ENCODE measurements at regions not wholly inside any gene's neighbourhood (a gene's known extent, or its start where the extent isn't known, plus 50 kb on each side); places are given as distances from the start of the nearest gene placed in this dataset.
"Not testable (repeated sequence)": the region's sequence is repeated elsewhere in the genome, so short reads cannot be mapped to it uniquely, and the experiment has no call there.

DNA sequence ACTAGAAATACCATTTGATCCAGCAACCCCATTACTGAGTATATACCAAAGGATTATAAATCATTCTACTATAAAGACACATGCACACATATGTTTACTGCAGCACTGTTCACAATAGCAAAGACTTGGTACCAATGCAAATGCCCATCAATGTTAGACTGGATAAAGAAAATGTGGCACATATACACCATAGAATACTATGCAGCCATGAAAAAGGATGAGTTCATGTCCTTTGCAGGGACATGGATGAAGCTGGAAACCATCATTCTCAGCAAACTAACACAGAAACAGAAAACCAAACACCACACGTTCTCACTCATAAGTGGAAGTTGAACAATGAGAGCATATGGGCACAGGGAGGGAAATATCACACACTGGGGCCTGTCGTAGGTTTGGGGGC is 106.0 kb downstream of the SPATA18 start:
- not testable (repeated sequence) for H3K36me3 ChIP-seq

DNA sequence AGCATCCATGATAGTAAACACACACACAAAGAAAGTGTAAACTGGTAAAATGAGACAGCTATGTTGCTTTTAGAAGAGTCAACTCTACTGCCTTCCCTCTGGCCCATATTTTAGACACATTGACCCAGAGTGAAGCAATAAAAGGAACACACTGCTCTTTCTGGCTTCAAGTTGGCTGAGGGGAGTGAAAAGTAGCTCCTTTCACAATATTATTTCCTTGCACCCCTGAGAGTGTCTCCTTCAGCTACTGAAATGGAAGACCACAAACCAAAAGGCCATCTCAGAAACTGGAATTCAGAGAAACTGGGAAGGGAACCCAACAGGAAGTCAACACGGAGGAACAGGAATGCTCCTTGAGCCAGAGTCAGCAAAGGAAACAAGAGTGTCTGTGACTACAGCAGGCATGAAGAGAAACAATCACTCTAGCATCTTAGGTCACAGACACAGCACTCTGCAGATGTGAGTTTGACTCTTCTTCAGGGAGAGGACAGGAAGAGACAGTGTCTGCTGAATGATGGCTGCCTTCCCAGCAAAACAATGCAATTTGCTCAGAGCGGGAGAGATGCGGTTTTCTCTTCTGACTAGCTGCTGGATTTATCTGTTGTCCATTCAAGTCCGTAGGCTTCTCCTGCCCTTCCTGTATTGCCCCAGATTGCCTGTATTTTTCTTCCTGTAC is 106.7 kb downstream of the SPATA18 start:
- DNase-seq: peak; percentile 23
- no peak overlapping the region for H3K4me3 ChIP-seq

More for the DNA sequence above, 106.0 kb downstream of the SPATA18 start:
- not testable (repeated sequence) for H3K9me3 ChIP-seq, H3K27me3 ChIP-seq, H3K4me3 ChIP-seq, DNase-seq

DNA sequence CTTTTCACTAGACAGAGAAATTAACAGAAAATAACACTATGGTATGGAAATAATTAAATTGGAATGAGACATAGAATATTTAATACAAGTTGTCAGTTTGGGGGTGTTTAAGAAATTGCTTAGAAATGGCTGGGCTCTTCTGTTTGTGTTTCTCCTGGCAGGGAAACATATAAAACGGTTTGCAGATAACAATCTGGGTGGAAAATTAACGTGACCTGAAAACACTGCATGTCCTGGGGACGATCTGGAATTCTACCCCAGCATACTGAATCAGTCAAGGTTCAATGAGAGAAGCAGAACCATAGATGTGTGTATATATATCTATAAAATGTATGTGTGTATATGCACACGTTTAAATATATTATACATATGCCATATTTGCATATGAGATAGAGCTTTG is 109.8 kb downstream of the SPATA18 start:
- H3K4me3 ChIP-seq: no peak overlapping the region

More for the DNA sequence above, 106.7 kb downstream of the SPATA18 start:
- H3K9me3 ChIP-seq: peaks cover 6% of the 10 kb centered on the region
- no peaks in the 10 kb centered on the region for H3K36me3 ChIP-seq
- 0 out of 2 replicates have a peak, but pooled peaks cover 3% of the 10 kb centered on the region for H3K27me3 ChIP-seq

DNA sequence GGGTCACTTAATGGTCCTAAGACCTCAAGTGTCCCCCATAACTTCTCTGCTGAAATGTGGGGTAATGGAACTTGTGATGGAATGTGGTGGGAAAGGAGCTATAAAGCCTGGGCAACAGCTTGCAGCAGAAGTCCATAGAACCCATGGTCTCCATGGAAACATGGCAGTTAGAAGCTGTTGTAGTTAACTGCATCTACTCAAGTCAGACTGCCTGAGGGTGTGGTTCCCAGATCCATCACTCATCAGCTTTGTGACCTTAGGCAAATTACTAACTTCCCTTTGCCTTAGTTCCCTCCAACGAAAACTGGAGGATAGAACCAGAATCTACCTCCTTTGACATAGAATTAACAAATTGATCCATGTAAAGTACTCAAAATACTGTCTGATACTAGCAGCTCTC is 113.0 kb downstream of the SPATA18 start:
- Histone ChIP-seq H3K36me3 (no peaks in the 10 kb centered on the region), H3K4me3 (no peak overlapping the region), H3K27me3 (peaks cover 3% of the 10 kb centered on the region; the same call in 1 of the 2 replicates), H3K9me3 (peaks cover 7% of the 10 kb centered on the region; the same call in 1 of the 2 replicates)
- DNase-seq: no peak

More for the DNA sequence above, 109.8 kb downstream of the SPATA18 start:
- H3K27me3 ChIP-seq: peaks cover 3% of the 10 kb centered on the region; the same call in 1 of the 2 replicates
- no peak for DNase-seq
- no peaks in the 10 kb centered on the region for H3K36me3 ChIP-seq
- peaks cover 7% of the 10 kb centered on the region; the same call in 1 of the 2 replicates for H3K9me3 ChIP-seq

DNA sequence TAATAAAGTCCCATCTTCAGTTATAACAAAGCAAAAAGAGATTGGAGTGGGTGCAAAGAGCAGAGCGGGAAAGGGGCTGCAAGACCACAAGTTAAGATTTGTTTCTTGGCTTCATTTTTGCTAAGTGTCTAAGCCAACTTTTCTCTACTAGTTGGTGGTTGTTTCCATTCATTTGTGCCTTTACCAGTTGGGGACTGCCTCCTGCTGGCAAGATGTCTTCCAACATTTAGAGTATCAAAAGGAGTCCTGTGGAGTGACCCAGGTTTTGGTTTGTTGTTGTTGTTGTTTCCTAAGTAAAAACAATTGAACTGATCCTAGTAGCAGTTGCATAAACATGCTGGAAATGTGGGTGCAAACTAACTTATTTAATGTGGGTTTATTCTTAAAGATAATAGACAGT is 121.1 kb downstream of the SPATA18 start:
- Histone ChIP-seq H3K4me3 (no peak overlapping the region), H3K27me3 (no peaks in the 10 kb centered on the region), H3K9me3 (peaks cover 2% of the 10 kb centered on the region; the same call in 1 of the 2 replicates), H3K36me3 (no peaks in the 10 kb centered on the region)
- no peak for DNase-seq

DNA sequence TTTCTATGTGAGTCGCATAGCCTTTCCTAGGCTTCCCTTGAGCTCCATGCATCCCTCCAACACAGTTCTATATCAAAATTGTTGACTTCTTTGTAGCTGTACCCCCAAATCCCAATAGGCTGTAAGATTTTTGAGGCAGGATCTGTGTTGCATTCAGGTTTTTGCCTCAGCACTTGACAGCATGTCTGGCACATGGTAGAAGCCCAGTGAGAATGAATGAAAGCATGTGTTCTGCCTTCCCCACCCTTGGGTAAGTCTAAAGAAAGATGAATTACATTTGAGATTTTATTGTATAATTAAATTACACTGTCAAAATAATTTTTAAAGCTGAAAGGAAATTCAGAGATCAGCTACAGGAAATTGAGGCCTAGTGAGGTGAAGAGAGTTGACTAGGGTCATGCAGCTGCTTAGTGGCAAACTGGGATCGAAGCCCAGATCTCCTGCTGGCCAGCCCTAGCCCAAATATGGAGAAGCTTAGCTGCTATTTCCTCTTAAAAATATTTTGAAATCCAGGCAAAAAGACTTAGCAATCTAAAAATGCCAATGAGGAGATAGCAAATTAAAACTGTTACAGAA is 122.5 kb downstream of the SPATA18 start:
- peak; percentile 94 for DNase-seq
- Histone ChIP-seq H3K9me3 (peaks cover 2% of the 10 kb centered on the region; the same call in 1 of the 2 replicates), H3K27me3 (no peaks in the 10 kb centered on the region), H3K4me3 (no peak overlapping the region), H3K36me3 (no peaks in the 10 kb centered on the region)

DNA sequence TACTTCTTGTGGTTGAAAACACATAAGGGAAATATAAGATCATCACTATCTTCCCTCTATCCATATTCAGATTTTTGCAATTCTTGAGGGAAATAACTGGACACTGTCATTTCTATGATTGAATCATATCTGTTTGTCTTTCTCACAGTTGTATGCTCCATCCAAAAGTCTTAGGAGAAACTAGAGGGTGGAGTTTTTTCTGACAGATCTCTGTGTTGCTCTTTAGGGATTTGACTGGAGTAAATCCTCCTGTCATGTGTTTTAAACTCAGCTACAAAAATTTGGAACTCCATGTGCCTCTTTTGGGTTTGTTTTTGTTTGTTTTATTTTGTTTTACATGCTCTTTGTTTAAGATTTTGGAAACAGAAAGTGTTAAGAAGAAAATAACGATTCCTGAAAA is 136.5 kb downstream of the SPATA18 start:
- H3K9me3 ChIP-seq: no peaks in the 10 kb centered on the region
- no peaks in the 10 kb centered on the region for H3K36me3 ChIP-seq
- DNase-seq: no peak
- no peak overlapping the region for H3K4me3 ChIP-seq
- no peaks in the 10 kb centered on the region; the same call in 1 of the 2 replicates for H3K27me3 ChIP-seq

DNA sequence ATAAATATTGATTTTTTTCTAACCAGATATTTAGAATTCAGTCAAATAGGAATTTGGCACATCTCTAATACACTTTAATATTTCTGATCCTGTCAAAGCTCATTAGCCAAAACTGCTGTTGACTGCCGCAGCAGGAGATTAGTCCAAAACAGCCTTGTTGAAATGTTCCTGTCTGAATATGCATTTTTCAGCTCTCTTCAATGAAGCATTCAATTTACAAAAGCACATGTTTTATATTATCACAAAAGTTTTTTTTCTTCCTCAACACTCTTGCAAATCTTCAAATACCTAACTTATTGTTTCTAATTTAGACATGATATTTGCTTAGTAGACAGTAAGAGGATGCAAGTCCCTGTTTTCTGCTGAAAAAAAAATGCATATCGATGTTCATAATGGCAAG is 140.9 kb downstream of the SPATA18 start:
- no peaks in the 10 kb centered on the region for H3K9me3 ChIP-seq
- no peak for DNase-seq
- no peaks in the 10 kb centered on the region for H3K36me3 ChIP-seq
- H3K4me3 ChIP-seq: no peak overlapping the region
- H3K27me3 ChIP-seq: no peaks in the 10 kb centered on the region; the same call in 1 of the 2 replicates

DNA sequence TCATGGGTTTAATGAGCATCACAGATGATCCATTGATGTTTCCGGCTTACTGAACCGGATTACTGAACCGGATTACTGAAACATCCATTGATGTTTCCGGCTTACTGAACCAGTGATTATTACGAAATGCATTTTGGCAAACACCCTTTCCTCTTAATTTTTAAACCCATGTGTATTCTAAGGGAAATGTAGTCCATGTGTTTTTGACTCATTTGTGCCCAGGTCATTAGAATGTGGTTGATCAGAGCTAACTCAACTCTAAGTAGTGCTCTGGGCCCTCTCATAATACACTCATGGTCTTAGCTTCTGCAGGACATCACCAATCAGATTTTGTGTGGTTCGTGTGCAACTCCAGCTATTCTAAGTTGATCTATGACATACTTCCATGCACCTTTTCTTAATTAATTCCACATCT is 141.6 kb downstream of the SPATA18 start:
- DNase-seq: no peak
- Histone ChIP-seq H3K9me3 (no peaks in the 10 kb centered on the region), H3K36me3 (no peaks in the 10 kb centered on the region), H3K27me3 (no peaks in the 10 kb centered on the region), H3K4me3 (no peak overlapping the region)

DNA sequence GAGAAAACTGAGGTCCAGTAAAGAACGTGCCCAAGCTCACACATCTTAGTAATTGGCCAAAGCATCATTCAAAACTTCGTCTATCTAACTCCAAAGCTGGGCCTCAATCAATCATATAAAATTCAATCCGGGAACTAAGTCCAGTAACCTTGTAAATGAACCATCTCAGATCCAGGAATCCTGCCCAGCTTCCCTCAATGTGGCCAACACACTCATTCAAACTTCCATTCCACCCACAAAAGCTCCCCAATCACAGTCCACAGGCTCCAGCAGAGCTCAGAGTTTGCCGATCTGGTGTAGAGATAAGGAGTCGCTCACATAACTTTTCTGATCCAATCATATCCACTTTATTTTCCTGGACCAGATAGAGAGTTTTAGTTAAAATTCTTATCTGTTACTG is 144.8 kb downstream of the SPATA18 start:
- DNase-seq: peak; percentile 18

DNA sequence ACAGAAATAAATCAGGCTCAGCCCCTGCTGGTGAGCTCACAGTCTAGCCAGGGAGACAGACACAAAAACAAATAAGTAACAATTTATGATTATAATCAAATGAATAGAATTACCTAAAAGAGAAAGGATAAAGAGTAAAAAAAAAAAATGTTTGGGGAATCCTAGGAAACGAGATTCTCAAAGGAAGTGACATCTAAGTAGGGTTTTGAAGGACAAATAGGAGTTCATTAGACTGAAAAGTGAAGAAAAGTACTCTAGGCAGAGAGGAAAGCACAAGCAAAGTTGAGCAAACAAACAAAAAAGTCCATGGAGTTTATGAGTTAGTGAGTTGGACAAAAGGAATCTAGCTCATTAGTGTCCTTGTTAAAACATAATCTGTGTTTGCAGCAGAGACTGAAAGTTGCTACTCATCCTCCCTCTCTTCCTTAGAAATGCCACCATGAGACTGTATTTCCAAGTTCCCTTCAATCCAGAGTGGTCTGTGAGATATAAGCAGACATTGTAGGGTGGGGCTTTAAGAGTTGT is 145.6 kb downstream of the SPATA18 start:
- Histone ChIP-seq H3K27me3 (no peaks in the 10 kb centered on the region), H3K36me3 (no peaks in the 10 kb centered on the region), H3K4me3 (no peak overlapping the region), H3K9me3 (no peaks in the 10 kb centered on the region)
- no peak for DNase-seq

More for the DNA sequence above, 144.8 kb downstream of the SPATA18 start:
- H3K4me3 ChIP-seq: no peak overlapping the region
- H3K9me3 ChIP-seq: no peaks in the 10 kb centered on the region
- no peaks in the 10 kb centered on the region for H3K36me3 ChIP-seq
- H3K27me3 ChIP-seq: no peaks in the 10 kb centered on the region

DNA sequence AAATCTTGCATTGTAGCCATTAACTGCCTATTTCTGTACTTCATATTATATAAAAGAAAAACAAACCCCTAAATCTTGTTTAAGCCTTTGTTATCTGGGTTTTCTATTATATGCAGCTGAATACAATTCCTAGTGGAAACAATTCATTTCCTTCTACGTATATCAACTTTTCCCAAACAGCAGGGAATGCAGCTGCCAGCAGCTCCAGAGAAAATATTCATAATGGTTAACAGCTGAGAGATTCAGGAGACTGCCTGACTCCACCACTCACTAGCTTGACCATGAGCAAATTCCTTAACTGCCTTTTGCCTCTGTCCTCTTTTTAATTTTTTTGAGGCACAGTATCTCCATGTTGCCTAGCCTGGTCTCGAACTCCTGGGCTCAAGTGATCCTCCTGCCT is 146.2 kb downstream of the SPATA18 start:
- H3K4me3 ChIP-seq: no peak overlapping the region
- DNase-seq: no peak
- H3K27me3 ChIP-seq: no peaks in the 10 kb centered on the region
- no peaks in the 10 kb centered on the region for H3K9me3 ChIP-seq
- no peaks in the 10 kb centered on the region for H3K36me3 ChIP-seq

DNA sequence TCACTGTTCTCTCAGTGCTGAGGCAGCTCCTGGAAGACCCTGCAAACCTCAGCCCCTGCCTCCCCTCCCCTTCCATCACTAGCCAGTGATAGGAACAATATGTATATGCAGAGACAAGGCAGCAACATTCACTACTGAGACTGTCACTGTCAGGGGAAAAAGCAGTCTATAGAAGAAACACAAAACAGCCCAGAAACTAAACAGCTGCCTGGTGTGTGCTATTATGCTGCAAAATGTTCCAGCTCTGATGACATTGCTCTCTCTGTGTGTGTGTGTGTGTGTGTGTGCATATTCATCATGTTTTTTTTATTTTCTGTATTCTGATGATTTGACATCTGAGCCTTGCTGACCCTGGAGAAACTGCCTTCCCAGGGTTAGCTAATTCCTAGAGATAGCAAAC is 147.2 kb downstream of the SPATA18 start:
- DNase-seq: no peak
- Histone ChIP-seq H3K36me3 (no peaks in the 10 kb centered on the region), H3K9me3 (no peaks in the 10 kb centered on the region), H3K27me3 (no peaks in the 10 kb centered on the region), H3K4me3 (no peak overlapping the region)

DNA sequence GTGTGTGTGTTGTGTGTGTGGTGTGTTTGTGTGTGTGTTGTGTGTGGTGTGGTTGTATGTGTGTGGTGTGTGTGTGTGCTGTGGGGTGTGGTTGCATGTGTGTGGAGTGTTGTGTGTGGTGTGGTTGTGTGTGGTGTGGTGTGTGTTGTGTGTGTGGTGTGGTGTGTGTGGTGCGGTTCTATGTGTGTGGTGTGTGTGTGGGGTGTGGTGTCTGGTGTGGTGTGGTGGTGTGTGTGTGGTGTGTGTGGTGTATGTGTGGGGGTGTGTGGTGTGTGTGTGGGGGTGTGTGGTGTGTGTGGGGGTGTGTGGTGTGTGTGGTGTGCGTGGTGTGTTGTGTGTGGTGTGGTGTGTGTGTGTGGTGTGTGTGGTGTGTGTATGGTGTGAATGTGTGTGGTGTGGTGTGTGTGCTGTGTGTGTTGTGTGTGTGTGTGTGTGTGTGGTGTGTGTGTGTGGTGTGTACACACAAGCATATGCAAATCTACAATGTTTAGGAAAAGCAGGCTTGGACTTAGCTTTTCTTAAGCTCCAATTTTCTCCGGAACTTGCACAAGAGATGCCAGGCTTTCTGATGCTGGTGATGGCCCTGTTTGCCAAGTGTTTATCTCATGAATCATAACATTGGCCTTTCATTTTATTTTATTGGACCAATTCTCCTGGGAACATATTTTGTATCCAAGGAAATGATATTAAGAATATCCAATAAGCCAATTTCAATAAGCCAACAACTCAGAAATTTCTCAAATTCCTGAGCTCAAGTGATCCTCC is 148.7 kb downstream of the SPATA18 start:
- H3K36me3 ChIP-seq: no peaks in the 10 kb centered on the region
- no peaks in the 10 kb centered on the region for H3K27me3 ChIP-seq
- peak; percentile 89 for DNase-seq
- H3K4me3 ChIP-seq: no peak overlapping the region
- H3K9me3 ChIP-seq: no peaks in the 10 kb centered on the region

DNA sequence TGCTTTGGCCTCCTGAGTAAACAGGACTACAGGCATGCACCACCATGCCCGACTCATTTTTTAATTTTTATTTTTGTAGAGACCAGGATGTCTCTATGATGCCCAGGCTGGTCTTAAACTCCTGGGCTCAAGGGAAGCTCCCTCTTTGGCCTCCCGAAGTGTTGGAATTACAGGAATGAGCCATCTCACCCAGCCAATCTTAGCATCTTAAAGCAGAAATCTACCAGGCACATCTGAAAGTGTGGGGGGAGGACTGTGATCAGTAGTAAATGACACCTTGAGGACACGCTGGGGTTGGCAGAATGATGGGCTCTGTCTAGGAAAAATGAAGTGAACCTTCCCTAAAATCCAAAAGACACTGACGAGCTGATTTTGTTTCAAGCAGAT is 149.2 kb downstream of the SPATA18 start:
- no peak for DNase-seq
- Histone ChIP-seq H3K27me3 (no peaks in the 10 kb centered on the region), H3K9me3 (no peaks in the 10 kb centered on the region), H3K4me3 (no peak overlapping the region), H3K36me3 (no peaks in the 10 kb centered on the region)

DNA sequence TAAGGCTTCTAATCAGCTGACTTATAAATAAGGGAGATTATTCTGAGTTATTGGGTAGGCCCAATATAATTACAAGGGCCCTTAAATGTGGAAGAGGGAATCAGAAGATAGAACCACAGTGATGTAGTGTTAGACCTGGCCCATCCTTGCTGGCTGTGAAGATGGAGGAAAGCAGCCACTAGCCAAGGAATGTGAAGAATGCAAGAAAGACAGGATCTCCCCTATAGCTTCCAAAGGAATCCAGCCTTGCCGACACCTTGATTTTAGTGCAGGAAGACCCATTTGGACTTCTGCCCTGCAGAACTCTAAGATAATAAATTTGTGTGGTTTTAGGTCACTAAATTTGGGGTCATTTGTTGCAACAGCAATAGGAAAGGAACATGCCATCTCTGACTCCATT is 150.6 kb downstream of the SPATA18 start:
- peak; percentile 48 for DNase-seq
- H3K4me3 ChIP-seq: no peak overlapping the region
- no peaks in the 10 kb centered on the region for H3K27me3 ChIP-seq

DNA sequence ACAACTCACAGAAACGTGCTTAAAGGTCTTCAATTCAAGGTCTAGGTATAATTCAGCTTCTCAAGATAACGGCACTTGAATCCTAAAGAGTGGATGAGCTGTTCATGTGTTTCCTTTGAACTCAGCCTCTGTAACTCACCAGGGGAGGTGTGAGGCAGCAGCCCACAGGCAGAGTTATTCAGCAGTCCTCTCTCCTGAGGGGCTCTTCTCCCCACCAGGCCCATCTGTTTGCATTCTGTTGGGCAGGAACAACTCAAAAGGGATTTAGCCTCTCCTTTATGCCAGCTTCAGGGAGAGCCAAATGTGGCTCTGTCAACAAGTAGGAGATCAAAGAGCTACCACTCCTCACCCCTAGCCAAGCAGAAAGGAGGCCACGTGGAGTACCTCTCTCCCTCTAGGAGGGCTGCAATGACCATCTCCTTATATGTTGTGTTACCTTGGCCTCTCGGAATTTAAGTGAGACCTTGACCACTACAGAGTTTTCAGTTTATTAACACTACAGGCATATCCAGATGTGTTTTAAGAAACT is 151.2 kb downstream of the SPATA18 start:
- DNase-seq: peak; percentile 50
- no peak overlapping the region for H3K4me3 ChIP-seq

More for the DNA sequence above, 150.6 kb downstream of the SPATA18 start:
- no peaks in the 10 kb centered on the region for H3K36me3 ChIP-seq
- no peaks in the 10 kb centered on the region for H3K9me3 ChIP-seq

More for the DNA sequence above, 151.2 kb downstream of the SPATA18 start:
- Histone ChIP-seq H3K9me3 (peaks cover 3% of the 10 kb centered on the region; the same call in 1 of the 2 replicates), H3K27me3 (no peaks in the 10 kb centered on the region), H3K36me3 (no peaks in the 10 kb centered on the region)
